Ascending aorta (tissue), 2 donors: ENCODE measurements at regions not wholly inside any gene's neighbourhood (a gene's known extent, or its start where the extent isn't known, plus 50 kb on each side); places are given as distances from the start of the nearest gene placed in this dataset.

Experiments
- DNase-seq, 2 donors: peaks; one replicate each; pipeline ENCODE4 v3.0.0-alpha.2; 2019; ENCODE audit warnings: low spot score in 2 of 2
- H3K27ac ChIP-seq, 2 donors: fragments of 200-600 bp; sonication (generic); one replicate each; pipeline ENCODE4 v1.5.1; 2016 to 2017; ENCODE audit warnings: mild to moderate bottlenecking in 1 of 2
- H3K27me3 ChIP-seq: fragments of 200-600 bp; sonication (generic); one replicate; pipeline ENCODE4 v1.5.1; 2017
- H3K36me3 ChIP-seq, 2 donors: fragments of 200-600 bp; sonication (generic); one replicate each; pipeline ENCODE4 v1.5.1; 2016
- H3K4me1 ChIP-seq, 2 donors: fragments of 200-600 bp; sonication (generic); one replicate each; pipeline ENCODE4 v1.5.1; 2016 to 2017; ENCODE audit warnings: mild to moderate bottlenecking in 1 of 2
- H3K4me3 ChIP-seq, 2 donors: fragments of 200-600 bp; sonication (generic); one replicate each; pipeline ENCODE4 v1.5.1; 2016 to 2017; ENCODE audit warnings: mild to moderate bottlenecking in 1 of 2
- H3K9me3 ChIP-seq, 2 donors: fragments of 200-600 bp; sonication (generic); one replicate each; pipeline ENCODE4 v1.5.1; 2016
- CTCF ChIP-seq, 3 experiments: fragments of 200-600 bp in 2 of 3; fragments of 450-650 bp in 1 of 3; sonication (generic) in 2 of 3; IDR thresholded peaks; one replicate each; pipeline ENCODE4 v1.5.1; 2016 to 2019; ENCODE audit warnings: antibody characterized with exemption in 3 of 3, mild to moderate bottlenecking in 1 of 3, moderate library complexity in 1 of 3
- intact Hi-C: fragments of 100-400 bp; cut with DNase I; formaldehyde crosslinking; loops from one replicate; pipeline ENCODE4 v1.15.1; 2023

- no peak for DNase-seq
- Histone ChIP-seq H3K9me3 (no peaks in the 10 kb centered on the region), H3K27ac (no peak overlapping the region), H3K4me1 (no peaks in the 10 kb centered on the region), H3K4me3 (no peak overlapping the region), H3K27me3 (no peaks in the 10 kb centered on the region), H3K36me3 (no peaks in the 10 kb centered on the region)
- TF ChIP-seq CTCF (IDR thresholded peaks at IDR 0.05), result no peak
- intact Hi-C loops, result no loop called here
These were observed 347.2 kb upstream of the SPOCK3 start for GRCh38 chr4:167581449-167581965.

- no peak for TF ChIP-seq CTCF (IDR thresholded peaks at IDR 0.05)
- H3K36me3 ChIP-seq, result no peaks in the 10 kb centered on the region
- H3K4me1 ChIP-seq, result no peaks in the 10 kb centered on the region
- H3K4me3 ChIP-seq, result no peak overlapping the region
- no peaks in the 10 kb centered on the region for H3K27me3 ChIP-seq
- H3K27ac ChIP-seq, result no peak overlapping the region
- DNase-seq, result no peak
- H3K9me3 ChIP-seq, result no peaks in the 10 kb centered on the region
- intact Hi-C loops, result no loop called here
These were observed 353.1 kb upstream of the SPOCK3 start for GRCh38 chr4:167587361-167587760.

GRCh38 chr4:167595898-167596297 is 361.6 kb upstream of the SPOCK3 start:
- no peaks in the 10 kb centered on the region for H3K27me3 ChIP-seq
- DNase-seq, result no peak
- H3K9me3 ChIP-seq, result no peaks in the 10 kb centered on the region
- intact Hi-C loops, result no loop called here
- no peak overlapping the region for H3K4me3 ChIP-seq
- no peak for TF ChIP-seq CTCF (IDR thresholded peaks at IDR 0.05)
- H3K36me3 ChIP-seq, result no peaks in the 10 kb centered on the region
- H3K4me1 ChIP-seq, result no peaks in the 10 kb centered on the region
- no peak overlapping the region for H3K27ac ChIP-seq

GRCh38 chr4:167602157-167602556 is 367.9 kb upstream of the SPOCK3 start:
- TF ChIP-seq CTCF (IDR thresholded peaks at IDR 0.05), result no peak
- H3K27ac ChIP-seq, result no peak overlapping the region
- no peaks in the 10 kb centered on the region for H3K4me1 ChIP-seq
- intact Hi-C loops, result no loop called here
- no peaks in the 10 kb centered on the region for H3K27me3 ChIP-seq
- no peak overlapping the region for H3K4me3 ChIP-seq
- no peaks in the 10 kb centered on the region for H3K9me3 ChIP-seq
- DNase-seq, result no peak
- H3K36me3 ChIP-seq, result no peaks in the 10 kb centered on the region

GRCh38 chr4:167606551-167606950 is 372.3 kb upstream of the SPOCK3 start:
- TF ChIP-seq CTCF (IDR thresholded peaks at IDR 0.05), result no peak
- no peak for DNase-seq
- Histone ChIP-seq H3K4me1 (no peaks in the 10 kb centered on the region), H3K27ac (no peak overlapping the region), H3K36me3 (no peaks in the 10 kb centered on the region), H3K27me3 (no peaks in the 10 kb centered on the region), H3K9me3 (no peaks in the 10 kb centered on the region), H3K4me3 (no peak overlapping the region)
- intact Hi-C loops, result no loop called here

- H3K4me3 ChIP-seq, result no peak overlapping the region
- H3K9me3 ChIP-seq, result no peaks in the 10 kb centered on the region
- no peaks in the 10 kb centered on the region for H3K4me1 ChIP-seq
- DNase-seq, result no peak
- intact Hi-C loops, result no loop called here
- TF ChIP-seq CTCF (IDR thresholded peaks at IDR 0.05), result no peak
- H3K27ac ChIP-seq, result no peak overlapping the region
- H3K27me3 ChIP-seq, result no peaks in the 10 kb centered on the region
- H3K36me3 ChIP-seq, result no peaks in the 10 kb centered on the region
These were observed 379.1 kb upstream of the SPOCK3 start for GRCh38 chr4:167613381-167613780.
